ENCODE measurements at regions not wholly inside any gene's neighbourhood (a gene's known extent, or its start where the extent isn't known, plus 50 kb on each side); places are given as distances from the start of the nearest gene placed in this dataset.

- no peak for DNase-seq
- H3K36me3 ChIP-seq, result peaks cover 8 to 75% (median 24%) of the 10 kb centered on the region in 3 donors
- H3K4me1 ChIP-seq, result peaks cover 0 to 18% (median 8%) of the 10 kb centered on the region in 4 donors
- no peaks in the 10 kb centered on the region for H3K27me3 ChIP-seq
- no peak for TF ChIP-seq CTCF (IDR thresholded peaks at IDR 0.05)
- intact Hi-C loops (cut with DNase I; ENCODE audit: low total_unique reads), result no loop called here
- H3K4me3 ChIP-seq, result no peak overlapping the region
- peaks cover 0 to 6% (median 0%) of the 10 kb centered on the region in 3 donors for H3K9me3 ChIP-seq
- H3K27ac ChIP-seq, result no peak overlapping the region
Measured at GRCh38 chr22:26779929-26780328, 122.5 kb downstream of the MIAT start.

- intact Hi-C loops (cut with DNase I; ENCODE audit: low total_unique reads), result no loop called here
- H3K27ac ChIP-seq, result no peak overlapping the region
- H3K9me3 ChIP-seq, result peaks cover 0 to 4% (median 0%) of the 10 kb centered on the region in 3 donors
- H3K36me3 ChIP-seq, result peaks cover 4 to 70% (median 24%) of the 10 kb centered on the region in 3 donors
- peaks cover 0 to 18% (median 8%) of the 10 kb centered on the region in 4 donors for H3K4me1 ChIP-seq
- TF ChIP-seq CTCF (IDR thresholded peaks at IDR 0.05), result no peak
- H3K4me3 ChIP-seq, result no peak overlapping the region
- no peak for DNase-seq
- no peaks in the 10 kb centered on the region for H3K27me3 ChIP-seq
Measured at GRCh38 chr22:26780521-26780920, 123.1 kb downstream of the MIAT start.

- Histone ChIP-seq H3K9me3 (no peaks in the 10 kb centered on the region), H3K4me1 (peaks cover 0 to 18% (median 8%) of the 10 kb centered on the region in 4 donors), H3K27me3 (no peaks in the 10 kb centered on the region), H3K36me3 (peaks cover 4 to 65% (median 24%) of the 10 kb centered on the region in 3 donors), H3K4me3 (no peak overlapping the region), H3K27ac (no peak overlapping the region)
- TF ChIP-seq CTCF (IDR thresholded peaks at IDR 0.05), result no peak
- intact Hi-C loops (cut with DNase I; ENCODE audit: low total_unique reads), result no loop called here
- no peak for DNase-seq
Measured at GRCh38 chr22:26781062-26781461, 123.7 kb downstream of the MIAT start.

GRCh38 chr22:26781596-26781995, 124.2 kb downstream of the MIAT start:
- no peak for TF ChIP-seq CTCF (IDR thresholded peaks at IDR 0.05)
- no peak overlapping the region for H3K4me3 ChIP-seq
- intact Hi-C loops (cut with DNase I; ENCODE audit: low total_unique reads), result no loop called here

GRCh38 chr22:26783885-26784284, 126.5 kb downstream of the MIAT start:
- Histone ChIP-seq H3K27me3 (no peaks in the 10 kb centered on the region), H3K4me3 (no peak overlapping the region), H3K4me1 (no peaks in the 10 kb centered on the region), H3K9me3 (no peaks in the 10 kb centered on the region), H3K36me3 (peaks cover 4 to 51% (median 19%) of the 10 kb centered on the region in 3 donors), H3K27ac (no peak overlapping the region)
- intact Hi-C loops (cut with DNase I; ENCODE audit: low total_unique reads), result no loop called here
- no peak for DNase-seq
- no peak for TF ChIP-seq CTCF (IDR thresholded peaks at IDR 0.05)

More at GRCh38 chr22:26781596-26781995, 124.2 kb downstream of the MIAT start:
- DNase-seq, result no peak
- Histone ChIP-seq H3K4me1 (peaks cover 0 to 18% (median 8%) of the 10 kb centered on the region in 4 donors), H3K27me3 (no peaks in the 10 kb centered on the region), H3K9me3 (no peaks in the 10 kb centered on the region), H3K36me3 (peaks cover 4 to 60% (median 24%) of the 10 kb centered on the region in 3 donors), H3K27ac (no peak overlapping the region)

- no peaks in the 10 kb centered on the region for H3K4me1 ChIP-seq
- no peak for TF ChIP-seq CTCF (IDR thresholded peaks at IDR 0.05)
- H3K9me3 ChIP-seq, result no peaks in the 10 kb centered on the region
- H3K4me3 ChIP-seq, result no peak overlapping the region
- peaks cover 2 to 43% (median 15%) of the 10 kb centered on the region in 3 donors for H3K36me3 ChIP-seq
- intact Hi-C loops (cut with DNase I; ENCODE audit: low total_unique reads), result no loop called here
- no peaks in the 10 kb centered on the region for H3K27me3 ChIP-seq
- no peak overlapping the region for H3K27ac ChIP-seq
- DNase-seq, result no peak
Measured at GRCh38 chr22:26784772-26785171, 127.4 kb downstream of the MIAT start.

Measured in tibial artery (tissue), 4 donors.